Cardiac septum (tissue), 1 donor: ENCODE measurements at regions not wholly inside any gene's neighbourhood (a gene's known extent, or its start where the extent isn't known, plus 50 kb on each side); places are given as distances from the start of the nearest gene placed in this dataset.

ENCODE experiments used
- DNase-seq: peaks from one replicate; pipeline ENCODE4 v3.0.0-alpha.2; 2020; ENCODE audit warnings: low spot score
- intact Hi-C: fragments of 100-400 bp; cut with DNase I; formaldehyde crosslinking; loops from one replicate; pipeline ENCODE4 v1.14.0; 2022
- donor health status: DM: no; HTN: no; CAD: no.

DNA sequence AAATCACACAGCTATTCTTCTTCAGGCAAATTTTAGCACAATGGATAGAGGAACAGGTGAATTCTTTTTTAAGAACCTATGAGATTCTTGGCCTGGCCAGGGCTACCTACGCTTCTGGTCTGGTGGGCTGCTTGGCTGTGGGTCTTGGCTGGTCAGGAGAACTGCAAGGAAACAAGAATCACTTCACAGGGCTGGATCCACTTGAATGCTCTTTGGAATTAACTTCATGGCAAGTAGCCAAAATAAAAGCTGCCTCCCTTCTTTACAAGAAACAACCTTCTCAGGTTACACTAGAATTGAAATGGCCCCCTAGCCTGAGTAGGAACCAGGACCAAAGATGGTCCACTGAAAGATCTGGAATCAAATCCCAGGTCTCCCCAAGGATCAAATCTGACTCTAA is 519.1 kb downstream of the IQCM start:
- DNase-seq, result no peak
- intact Hi-C loops, result no loop called here

DNA sequence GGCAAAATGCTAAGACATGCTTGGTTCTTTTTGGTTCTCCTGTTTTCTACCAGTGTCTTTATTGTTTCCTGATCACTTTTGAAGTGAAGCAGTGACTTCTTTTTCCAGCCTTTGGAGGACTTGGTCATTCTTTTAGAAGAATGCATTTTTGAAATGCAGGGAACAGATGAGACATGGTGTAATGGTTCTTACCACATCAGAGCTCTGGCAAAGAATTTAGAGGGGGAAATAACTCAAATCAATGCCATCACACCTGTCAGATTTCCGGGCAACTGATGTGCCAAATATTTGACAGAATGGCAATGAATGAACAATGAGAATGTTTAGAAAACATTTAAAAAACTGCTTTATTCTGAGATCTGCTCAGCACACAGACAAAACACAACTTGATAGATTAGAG is 519.6 kb downstream of the IQCM start:
- no peak for DNase-seq
- intact Hi-C loops, result no loop called here

DNA sequence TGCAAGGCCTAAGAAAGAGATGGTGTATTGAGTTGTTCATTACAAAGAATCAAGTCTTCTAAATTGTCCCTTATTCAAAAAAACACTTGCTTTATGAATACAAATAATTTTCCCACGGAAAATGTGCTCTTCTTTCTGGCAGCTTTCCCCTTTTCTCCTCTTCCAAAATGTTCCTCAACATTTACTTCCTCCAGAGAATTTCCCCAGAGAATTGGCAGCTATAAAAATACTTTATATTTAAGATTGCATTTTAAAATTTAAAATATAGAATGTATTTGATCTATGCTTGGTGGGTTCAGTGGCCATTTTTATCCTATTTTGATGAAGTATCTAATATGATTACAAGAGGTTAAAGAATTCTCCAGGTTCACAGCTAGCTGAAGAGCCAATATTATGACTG is 521.0 kb downstream of the IQCM start:
- intact Hi-C loops, result no loop called here
- DNase-seq, result no peak

DNA sequence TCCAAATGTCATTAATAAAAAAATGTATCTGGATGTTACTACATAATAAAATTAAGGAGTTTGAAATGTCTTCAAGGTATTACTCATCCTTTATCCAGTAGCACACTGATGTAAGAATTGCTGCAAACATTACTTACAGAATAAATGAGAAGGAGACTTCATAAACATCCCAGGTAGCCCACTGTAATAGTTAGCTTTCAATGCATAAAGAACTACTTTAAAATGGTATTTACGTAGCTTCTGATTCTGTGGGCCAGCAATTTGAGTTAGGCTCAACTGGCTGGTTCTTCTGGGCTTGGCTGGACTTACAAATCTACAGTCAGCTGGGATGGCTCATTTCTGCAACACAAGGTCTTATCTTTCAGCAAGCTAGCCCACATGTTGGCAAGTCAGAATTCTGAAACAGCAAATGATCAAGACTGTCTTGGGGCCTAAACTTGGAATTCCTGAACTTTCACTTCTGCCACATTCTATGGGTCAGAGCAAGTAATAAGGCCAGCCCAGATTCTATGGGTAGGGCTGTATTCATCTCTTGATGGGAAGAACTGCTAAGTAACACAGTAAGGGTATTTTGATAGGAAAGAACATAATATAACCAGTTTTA is 522.5 kb downstream of the IQCM start:
- DNase-seq, result no peak
- intact Hi-C loops, result no loop called here

DNA sequence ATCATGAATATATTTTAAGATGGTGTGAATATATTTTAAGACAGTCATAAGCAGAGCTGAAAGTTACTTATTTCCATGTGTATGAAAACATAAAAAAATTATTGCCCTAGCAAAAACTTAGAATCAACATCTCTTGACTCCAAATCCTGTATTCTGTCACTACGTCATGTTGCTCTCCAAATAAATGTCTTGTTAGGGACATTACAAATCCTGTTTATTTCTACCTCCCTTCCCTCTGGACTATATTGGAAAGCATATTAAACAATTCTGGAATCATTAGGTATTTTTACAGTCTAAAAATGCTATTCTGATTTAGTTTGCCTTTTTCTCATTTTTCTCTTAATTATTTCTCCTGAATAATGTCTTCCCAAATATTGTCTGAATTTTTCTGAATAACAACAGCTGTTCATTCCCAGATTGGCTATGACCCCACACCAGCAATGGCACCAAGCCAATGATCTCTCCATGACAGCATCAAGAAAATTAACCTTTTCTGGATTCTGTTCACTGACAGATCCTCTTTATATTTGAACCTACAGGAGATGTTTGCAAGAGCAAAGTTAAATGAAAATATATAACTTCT is 523.1 kb downstream of the IQCM start:
- no peak for DNase-seq
- intact Hi-C loops, result no loop called here

DNA sequence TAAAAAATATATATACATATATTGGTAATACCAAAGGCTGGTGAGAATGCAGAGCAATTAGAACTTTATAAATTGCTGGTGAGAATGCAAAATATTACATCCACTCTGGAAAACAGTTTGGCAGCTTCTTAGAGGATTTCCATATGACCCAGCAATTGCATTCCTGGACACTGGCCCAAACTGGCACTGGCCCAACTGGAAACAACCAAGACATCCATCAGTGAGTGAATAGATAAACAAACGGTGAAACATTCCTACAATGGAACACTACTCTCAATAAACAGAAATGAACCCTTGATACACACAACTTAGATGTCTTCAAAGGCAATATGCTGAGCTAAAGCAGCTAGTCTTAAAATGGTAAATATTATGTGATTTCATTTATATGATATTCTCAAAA is 524.2 kb downstream of the IQCM start:
- no peak for DNase-seq
- intact Hi-C loops, result no loop called here

DNA sequence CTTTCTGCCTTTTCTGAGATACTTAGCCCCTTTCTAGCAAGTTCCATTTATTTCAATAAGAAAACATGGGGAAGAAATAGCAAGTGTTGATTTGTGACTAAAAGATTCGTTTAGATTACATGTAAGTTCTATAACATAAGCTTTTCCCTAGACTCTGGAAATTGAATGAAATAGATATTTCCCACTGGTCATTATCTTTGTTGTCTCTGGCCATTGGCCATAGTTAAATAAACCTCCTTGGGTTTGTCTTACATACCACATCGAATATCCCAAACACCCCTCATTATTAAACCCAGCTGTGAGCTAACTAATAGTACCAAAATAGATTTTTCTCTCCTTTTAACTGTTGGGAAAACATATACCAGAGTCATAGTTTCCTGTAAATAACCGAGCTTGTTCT is 534.8 kb downstream of the IQCM start:
- no peak for DNase-seq
- intact Hi-C loops, result no loop called here

DNA sequence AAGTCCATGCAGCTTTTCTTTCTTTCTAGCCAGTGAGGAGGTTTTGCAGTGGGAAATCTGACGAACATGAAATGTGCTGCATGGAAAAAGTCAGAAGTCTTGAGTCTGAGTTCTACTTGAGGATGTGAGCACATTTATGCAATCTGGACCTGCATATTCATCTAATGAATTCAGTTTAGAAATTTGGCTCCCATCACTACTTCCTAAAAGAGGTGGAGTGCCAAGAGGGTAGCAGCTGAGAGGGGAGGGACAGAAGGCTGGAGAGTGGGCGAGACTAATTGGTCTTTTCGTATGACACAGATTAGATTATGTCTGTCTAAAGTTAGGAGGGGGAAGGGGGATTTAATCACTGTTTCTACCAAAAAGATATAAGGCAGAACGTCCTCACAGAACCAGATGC is 535.9 kb downstream of the IQCM start:
- intact Hi-C loops, result no loop called here
- DNase-seq, result no peak

DNA sequence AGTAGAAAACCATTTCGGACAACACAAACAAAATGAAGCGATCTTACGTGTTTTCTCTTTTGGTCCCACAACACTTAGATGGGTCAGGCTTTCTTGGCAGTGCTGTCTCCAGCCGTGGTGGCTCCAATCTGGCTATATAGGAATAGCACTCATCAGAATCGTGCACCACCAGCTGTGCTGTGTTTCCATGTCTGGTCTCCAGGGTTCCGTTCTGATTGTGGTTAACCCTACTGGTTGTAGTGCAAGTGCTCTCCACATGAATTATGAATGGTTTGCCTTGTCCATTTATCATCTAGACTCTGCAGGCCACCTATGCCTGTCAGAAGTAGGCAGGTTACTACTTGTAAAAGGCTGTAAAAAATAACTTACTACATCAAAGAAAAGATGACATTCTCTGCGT is 536.3 kb downstream of the IQCM start:
- no peak for DNase-seq
- intact Hi-C loops, result no loop called here

DNA sequence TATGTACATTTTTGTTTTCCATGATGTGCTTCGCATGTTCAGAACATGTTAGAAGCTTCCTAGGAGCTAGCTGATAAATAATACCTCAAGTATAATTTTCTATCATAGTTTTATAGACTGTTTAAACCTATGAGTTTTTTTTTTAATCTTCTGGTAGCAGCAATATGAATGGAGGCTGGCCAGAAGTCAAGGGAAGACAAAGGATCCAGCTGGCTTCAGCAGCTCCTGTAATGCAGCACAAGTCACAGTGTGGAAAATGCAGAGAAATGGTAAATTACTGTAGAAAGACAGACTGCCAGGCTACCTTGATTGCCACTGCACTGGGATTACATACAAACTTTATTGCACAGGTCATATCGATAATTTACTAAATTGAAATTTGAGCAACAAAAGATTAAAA is 537.9 kb downstream of the IQCM start:
- intact Hi-C loops, result no loop called here
- DNase-seq, result no peak

DNA sequence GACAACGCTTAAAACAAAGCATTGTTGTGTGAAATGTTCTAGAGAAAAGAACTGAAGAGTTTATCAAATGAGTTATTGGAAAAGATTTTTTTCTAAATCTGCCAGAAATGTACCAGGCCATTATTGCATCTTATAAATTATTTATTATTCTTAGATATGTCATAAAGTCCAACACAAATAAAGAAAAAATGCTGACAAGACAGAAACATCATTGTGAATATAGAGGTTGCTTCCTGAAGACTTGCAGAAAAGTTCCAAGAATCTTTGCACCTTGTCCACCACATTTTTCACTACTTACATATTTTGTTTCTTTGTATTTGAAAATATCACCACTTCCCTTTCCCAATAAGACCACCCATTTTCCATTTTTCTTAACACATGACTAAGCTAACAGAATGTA is 545.8 kb downstream of the IQCM start:
- intact Hi-C loops, result no loop called here
- no peak for DNase-seq

DNA sequence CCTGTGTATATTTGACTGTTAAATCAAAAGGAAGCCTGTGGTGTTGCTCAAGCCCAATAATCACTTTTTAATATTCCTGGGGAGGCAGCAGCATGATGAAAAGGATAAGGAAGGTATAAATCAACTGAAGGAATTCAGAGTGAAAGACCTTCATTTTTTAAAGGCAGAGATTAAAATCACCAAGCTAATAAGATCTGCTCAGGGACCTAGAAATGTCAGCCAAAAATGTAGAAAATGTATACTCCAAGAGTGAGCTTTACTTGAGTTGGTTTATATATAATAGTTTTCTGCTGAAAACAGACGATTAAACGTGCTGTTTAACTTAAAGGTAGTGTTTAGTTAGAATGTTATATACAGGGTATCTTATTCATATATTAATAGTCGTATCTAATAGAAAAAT is 549.3 kb downstream of the IQCM start:
- intact Hi-C loops, result no loop called here
- DNase-seq, result no peak

DNA sequence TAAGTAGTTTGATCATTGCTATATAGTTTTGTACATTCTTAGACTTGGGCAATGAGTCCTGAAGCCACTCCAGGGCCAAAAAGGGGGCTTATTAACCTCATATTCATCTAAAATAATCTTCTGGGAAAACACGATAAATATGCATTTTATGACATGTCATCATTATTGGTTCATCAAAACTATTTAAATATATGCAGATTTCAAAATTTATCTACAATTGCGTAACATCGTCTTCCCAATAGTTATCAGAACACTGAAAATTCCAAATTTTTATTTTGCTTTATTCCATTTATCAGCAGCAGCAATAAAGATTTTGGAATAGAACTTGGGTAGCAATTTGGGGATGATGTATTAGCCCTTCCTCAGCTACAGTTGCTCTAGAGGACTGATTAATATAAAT is 550.0 kb downstream of the IQCM start:
- DNase-seq, result no peak
- intact Hi-C loops, result no loop called here

DNA sequence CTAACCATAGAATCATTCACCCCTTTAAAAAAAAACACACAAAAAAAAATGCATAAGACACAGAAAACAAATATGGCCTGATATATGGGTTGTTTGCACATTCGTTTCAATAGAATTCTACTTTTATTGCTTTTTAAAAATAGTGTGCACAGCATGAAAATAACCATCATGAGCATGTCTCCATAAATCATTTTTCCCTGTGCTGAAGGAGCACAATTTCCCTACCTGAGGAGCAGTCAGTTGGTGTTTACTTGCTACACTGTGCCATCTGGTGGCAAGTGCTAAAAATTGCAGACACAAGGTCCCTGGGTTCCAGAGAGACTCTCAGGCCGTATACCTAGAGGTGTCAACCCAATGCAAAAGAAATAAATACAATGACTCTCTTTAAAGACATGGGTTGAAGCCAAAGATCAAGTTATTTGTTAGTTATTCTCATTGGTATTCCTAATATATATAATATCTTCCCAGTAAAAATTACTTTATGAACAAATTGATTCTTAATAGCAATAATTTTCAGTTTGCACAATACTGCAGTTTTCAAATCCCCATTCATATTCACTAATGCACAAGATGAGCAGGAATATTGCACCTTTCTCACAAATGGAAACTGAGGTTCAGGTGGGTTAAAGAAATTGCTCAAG is 551.4 kb downstream of the IQCM start:
- no peak for DNase-seq
- intact Hi-C loops, result no loop called here

DNA sequence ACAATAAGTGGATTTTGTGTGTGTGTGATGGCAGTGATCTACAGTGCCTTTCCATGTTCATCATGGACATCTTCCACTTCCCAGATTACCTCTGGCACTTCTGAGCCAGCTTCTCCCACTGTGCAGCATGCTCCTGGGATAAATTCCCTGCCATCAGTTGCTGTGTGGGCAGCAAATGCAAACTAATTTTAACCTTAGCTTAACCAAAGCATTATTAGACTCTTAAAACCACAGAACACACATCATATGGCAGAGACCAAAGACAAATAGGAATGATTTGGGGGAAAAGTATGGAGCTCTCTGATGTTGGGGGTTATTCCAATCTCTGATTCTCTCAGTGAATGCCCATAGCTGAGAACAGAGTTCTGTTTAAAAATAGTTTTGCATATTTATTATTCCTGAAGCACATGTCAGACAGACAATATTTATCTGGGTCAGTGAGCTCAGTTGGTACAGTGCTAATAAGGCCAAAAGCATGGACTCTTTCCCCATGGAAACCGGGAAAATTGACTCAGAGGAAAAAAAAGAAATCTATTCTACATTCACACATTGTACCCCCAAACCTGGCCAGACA is 567.4 kb downstream of the IQCM start:
- intact Hi-C loops, result no loop called here
- no peak for DNase-seq

DNA sequence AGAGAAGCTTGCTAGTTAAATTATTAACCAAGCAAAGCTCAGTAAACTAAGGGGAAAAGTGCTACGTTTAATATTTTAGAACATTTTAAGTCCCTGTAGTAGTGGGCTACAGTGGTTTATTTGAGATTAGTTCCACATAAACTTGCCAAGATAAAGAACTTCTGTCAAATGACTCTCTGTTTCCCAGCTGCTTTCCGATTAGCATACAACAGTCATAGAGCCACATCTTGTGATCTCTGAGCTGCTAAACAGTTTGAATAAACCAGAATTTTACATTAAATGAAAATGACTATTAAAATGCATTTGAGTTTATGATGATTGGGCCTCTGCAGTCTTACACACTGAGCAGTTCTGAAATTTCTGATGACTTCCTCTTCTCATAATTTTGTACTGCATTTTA is 568.5 kb downstream of the IQCM start:
- intact Hi-C loops, result no loop called here
- no peak for DNase-seq

DNA sequence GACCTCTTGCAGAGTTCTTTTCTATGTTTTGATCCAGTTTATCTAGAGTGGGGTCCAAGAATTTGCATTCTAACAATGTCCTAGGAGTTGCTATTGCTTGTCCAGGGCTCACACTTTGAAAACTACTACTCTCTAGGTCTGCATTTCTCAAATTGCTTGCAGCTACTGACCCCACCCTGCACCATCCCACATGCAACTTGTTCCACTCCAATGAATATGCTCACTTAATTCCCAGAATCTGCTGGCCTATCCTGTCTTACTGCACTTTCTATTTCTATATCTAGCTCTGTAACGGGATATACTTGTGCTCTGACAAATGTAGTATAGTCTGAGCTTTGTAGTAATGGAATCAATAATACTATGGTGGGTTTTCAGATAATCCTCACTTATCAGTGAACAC is 570.3 kb downstream of the IQCM start:
- DNase-seq, result no peak
- intact Hi-C loops, result no loop called here

DNA sequence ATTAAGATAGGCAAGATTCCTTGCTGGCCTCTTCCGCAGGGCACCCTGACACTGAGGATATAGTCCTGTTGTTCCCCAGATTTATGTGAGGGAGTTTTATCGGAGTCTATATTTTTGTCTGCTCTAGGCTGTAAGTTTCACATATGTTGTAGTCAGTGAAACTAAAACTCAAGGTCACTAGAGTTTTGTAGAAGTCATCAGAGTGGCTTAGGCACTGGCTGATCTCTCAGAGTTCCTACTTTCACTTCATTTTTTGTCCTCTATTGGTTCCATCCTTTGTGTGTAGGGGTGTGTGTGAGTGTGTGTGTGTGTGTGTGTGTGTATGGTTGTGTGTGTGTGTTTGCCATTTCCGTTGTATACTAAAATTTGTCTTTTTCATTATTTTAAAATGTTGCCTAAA is 577.5 kb downstream of the IQCM start:
- intact Hi-C loops, result no loop called here
- DNase-seq, result no peak

DNA sequence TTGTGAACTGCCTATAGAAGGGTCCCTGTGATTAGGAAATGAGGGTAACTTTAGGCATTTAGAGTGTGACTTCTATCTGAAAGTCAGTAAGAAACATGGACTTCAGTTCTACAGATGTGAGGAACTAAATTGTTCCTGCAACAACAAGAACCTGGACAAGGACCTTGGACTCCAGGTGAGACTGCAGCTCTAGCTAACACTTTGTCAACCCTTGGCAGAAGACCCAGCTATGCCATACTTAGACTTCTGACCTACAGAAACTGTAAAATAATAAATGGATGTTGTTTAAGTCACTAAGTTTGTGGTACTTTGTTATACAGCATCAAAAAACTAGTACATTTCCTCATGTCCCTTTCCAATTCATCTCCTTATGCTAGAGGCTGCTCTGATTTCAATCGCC is 580.8 kb downstream of the IQCM start:
- no peak for DNase-seq
- intact Hi-C loops, result no loop called here

DNA sequence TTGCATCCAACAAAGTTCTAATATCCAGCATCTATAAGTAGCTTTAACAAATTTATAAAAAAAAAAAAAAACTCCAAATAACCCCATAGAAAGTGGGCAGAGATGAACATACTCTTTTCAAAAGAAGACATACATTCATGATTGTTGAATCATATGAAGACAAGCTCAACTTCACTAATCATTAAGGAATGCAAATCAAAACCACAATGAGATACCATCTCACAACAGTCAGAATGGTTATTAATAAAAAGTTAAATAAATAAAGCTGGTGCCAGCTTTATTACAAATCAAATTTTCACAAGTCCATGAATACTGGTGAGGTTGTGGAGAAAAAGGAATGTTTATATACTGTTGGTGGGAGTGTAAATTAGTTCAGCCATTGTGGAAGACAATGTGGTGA is 592.0 kb downstream of the IQCM start:
- intact Hi-C loops, result no loop called here
- DNase-seq, result no peak

DNA sequence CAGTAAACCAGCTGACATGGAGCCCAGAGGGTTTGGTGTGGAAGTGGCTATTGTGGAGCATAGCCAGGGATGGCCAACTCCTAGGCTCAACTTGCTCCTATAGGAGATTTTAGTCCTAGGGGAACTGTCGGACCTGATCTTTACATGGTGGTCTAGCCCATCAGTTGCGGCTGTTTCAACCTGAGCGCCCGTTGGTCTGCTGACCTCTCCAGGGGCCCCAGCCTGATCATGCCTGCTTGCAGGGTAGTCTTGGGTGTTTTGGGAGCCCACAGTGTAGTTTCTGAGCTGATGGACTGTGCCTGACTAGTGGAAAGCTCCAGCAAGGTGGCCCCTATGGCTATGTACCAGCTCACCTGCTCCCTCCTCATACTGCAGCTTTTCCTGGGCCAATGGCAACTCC is 597.0 kb downstream of the IQCM start:
- no peak for DNase-seq
- intact Hi-C loops, result no loop called here
